ENCODE measurements at regions not wholly inside any gene's neighbourhood (a gene's known extent, or its start where the extent isn't known, plus 50 kb on each side); places are given as distances from the start of the nearest gene placed in this dataset.

GRCh38 chr5:145050181-145050580, 785.0 kb downstream of the PRELID2 start:
- H3F3A ChIP-seq (ENCODE audit: low read depth) = no peaks in the 10 kb centered on the region
- no peaks in the 10 kb centered on the region for H3K36me3 ChIP-seq (ENCODE audit: insufficient read depth, low read length)
- TF ChIP-seq, protein P1, sequence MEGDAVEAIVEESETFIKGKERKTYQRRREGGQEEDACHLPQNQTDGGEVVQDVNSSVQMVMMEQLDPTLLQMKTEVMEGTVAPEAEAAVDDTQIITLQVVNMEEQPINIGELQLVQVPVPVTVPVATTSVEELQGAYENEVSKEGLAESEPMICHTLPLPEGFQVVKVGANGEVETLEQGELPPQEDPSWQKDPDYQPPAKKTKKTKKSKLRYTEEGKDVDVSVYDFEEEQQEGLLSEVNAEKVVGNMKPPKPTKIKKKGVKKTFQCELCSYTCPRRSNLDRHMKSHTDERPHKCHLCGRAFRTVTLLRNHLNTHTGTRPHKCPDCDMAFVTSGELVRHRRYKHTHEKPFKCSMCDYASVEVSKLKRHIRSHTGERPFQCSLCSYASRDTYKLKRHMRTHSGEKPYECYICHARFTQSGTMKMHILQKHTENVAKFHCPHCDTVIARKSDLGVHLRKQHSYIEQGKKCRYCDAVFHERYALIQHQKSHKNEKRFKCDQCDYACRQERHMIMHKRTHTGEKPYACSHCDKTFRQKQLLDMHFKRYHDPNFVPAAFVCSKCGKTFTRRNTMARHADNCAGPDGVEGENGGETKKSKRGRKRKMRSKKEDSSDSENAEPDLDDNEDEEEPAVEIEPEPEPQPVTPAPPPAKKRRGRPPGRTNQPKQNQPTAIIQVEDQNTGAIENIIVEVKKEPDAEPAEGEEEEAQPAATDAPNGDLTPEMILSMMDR (conservative IDR thresholded peaks at IDR 0.05; ENCODE audit: low read length) = no peak
- TF ChIP-seq EZH2phosphoT487 (IDR thresholded peaks at IDR 0.05; ENCODE audit: borderline replicate concordance) = no peak
- no peaks in the 10 kb centered on the region for H3K79me2 ChIP-seq (ENCODE audit: insufficient read depth, low read length)
- H4K20me1 ChIP-seq (ENCODE audit: insufficient read depth, low read length, poor library complexity, severe bottlenecking) = no peaks in the 10 kb centered on the region
- no peaks in the 10 kb centered on the region for H3K9me2 ChIP-seq (replicated peaks; ENCODE audit: low read depth, low read length)
- H3K4me2 ChIP-seq (ENCODE audit: low read depth, low read length, poor library complexity, severe bottlenecking) = no peak overlapping the region
- H2AFZ ChIP-seq (ENCODE audit: low read length) = no peak overlapping the region
- H3K9ac ChIP-seq (ENCODE audit: low read depth, low read length, poor library complexity, severe bottlenecking) = no peak overlapping the region
- H3K4me1 ChIP-seq (ENCODE audit: insufficient read depth, low read length, poor library complexity, severe bottlenecking) = no peaks in the 10 kb centered on the region
- no peaks in the 10 kb centered on the region for H3K9me3 ChIP-seq (ENCODE audit: insufficient read depth, low read depth, low read length)
- no peak overlapping the region for H3K4me3 ChIP-seq (ENCODE audit: low read length, poor library complexity, severe bottlenecking)
- H3K27me3 ChIP-seq (ENCODE audit: insufficient read depth, low read length, poor library complexity, severe bottlenecking) = no peaks in the 10 kb centered on the region

- H3K4me2 ChIP-seq (ENCODE audit: low read depth, low read length, poor library complexity, severe bottlenecking) = no peak overlapping the region
- H4K20me1 ChIP-seq (ENCODE audit: insufficient read depth, low read length, poor library complexity, severe bottlenecking) = no peaks in the 10 kb centered on the region
- H3K9ac ChIP-seq (ENCODE audit: low read depth, low read length, poor library complexity, severe bottlenecking) = no peak overlapping the region
- no peak for TF ChIP-seq EZH2phosphoT487 (IDR thresholded peaks at IDR 0.05; ENCODE audit: borderline replicate concordance)
- TF ChIP-seq, protein P1 (conservative IDR thresholded peaks at IDR 0.05; ENCODE audit: low read length) = no peak
- H3K27me3 ChIP-seq (ENCODE audit: insufficient read depth, low read length, poor library complexity, severe bottlenecking) = no peaks in the 10 kb centered on the region
- no peaks in the 10 kb centered on the region for H3K79me2 ChIP-seq (ENCODE audit: insufficient read depth, low read length)
- H3K36me3 ChIP-seq (ENCODE audit: insufficient read depth, low read length) = no peaks in the 10 kb centered on the region
- no peaks in the 10 kb centered on the region for H3F3A ChIP-seq (ENCODE audit: low read depth)
- H2AFZ ChIP-seq (ENCODE audit: low read length) = no peak overlapping the region
- no peaks in the 10 kb centered on the region for H3K9me3 ChIP-seq (ENCODE audit: insufficient read depth, low read depth, low read length)
- H3K9me2 ChIP-seq (replicated peaks; ENCODE audit: low read depth, low read length) = no peaks in the 10 kb centered on the region
- no peaks in the 10 kb centered on the region for H3K4me1 ChIP-seq (ENCODE audit: insufficient read depth, low read length, poor library complexity, severe bottlenecking)
- no peak overlapping the region for H3K4me3 ChIP-seq (ENCODE audit: low read length, poor library complexity, severe bottlenecking)
These were observed 790.2 kb downstream of the PRELID2 start for GRCh38 chr5:145044970-145045369.

DNA sequence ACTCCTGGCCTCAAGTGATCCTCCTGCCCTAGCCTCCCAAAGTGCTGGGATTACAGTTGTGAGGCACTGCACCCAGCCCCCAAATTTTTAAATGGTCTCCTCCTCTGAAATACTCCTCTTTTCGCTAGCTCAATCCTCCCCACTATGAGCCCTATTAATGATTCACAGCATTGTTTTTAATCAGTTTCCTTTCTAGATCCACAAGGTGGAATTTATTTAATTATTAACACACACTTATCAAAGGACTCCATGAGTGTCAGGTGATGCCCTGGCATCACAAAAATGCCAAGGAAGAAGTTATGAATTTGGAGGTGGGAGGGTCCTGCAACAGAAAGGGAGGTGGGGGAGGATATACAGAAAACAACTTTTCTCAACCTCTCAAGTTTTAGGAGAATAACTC, 806.5 kb downstream of the PRELID2 start:
- H2AFZ ChIP-seq (ENCODE audit: low read length) = no peak overlapping the region
- no peaks in the 10 kb centered on the region for H3K27me3 ChIP-seq (ENCODE audit: insufficient read depth, low read length, poor library complexity, severe bottlenecking)
- H3K4me3 ChIP-seq (ENCODE audit: low read length, poor library complexity, severe bottlenecking) = no peak overlapping the region
- no peak overlapping the region for H3K9ac ChIP-seq (ENCODE audit: low read depth, low read length, poor library complexity, severe bottlenecking)
- TF ChIP-seq EZH2phosphoT487 (IDR thresholded peaks at IDR 0.05; ENCODE audit: borderline replicate concordance) = no peak
- TF ChIP-seq, protein P1 (conservative IDR thresholded peaks at IDR 0.05; ENCODE audit: low read length) = no peak
- H3K9me3 ChIP-seq (ENCODE audit: insufficient read depth, low read depth, low read length) = no peaks in the 10 kb centered on the region
- no peaks in the 10 kb centered on the region for H3K4me1 ChIP-seq (ENCODE audit: insufficient read depth, low read length, poor library complexity, severe bottlenecking)
- H4K20me1 ChIP-seq (ENCODE audit: insufficient read depth, low read length, poor library complexity, severe bottlenecking) = no peaks in the 10 kb centered on the region
- no peaks in the 10 kb centered on the region for H3K9me2 ChIP-seq (replicated peaks; ENCODE audit: low read depth, low read length)
- H3K36me3 ChIP-seq (ENCODE audit: insufficient read depth, low read length) = no peaks in the 10 kb centered on the region
- no peaks in the 10 kb centered on the region for H3F3A ChIP-seq (ENCODE audit: low read depth)
- no peak overlapping the region for H3K4me2 ChIP-seq (ENCODE audit: low read depth, low read length, poor library complexity, severe bottlenecking)
- no peaks in the 10 kb centered on the region for H3K79me2 ChIP-seq (ENCODE audit: insufficient read depth, low read length)
